ENCODE measurements at regions not wholly inside any gene's neighbourhood (a gene's known extent, or its start where the extent isn't known, plus 50 kb on each side); places are given as distances from the start of the nearest gene placed in this dataset.
A peak's percentile ranks its signal among the peaks of the same experiment; 100 is the strongest.
"Not testable (repeated sequence)": the region's sequence is repeated elsewhere in the genome, so short reads cannot be mapped to it uniquely, and the experiment has no call there.

GRCh38 chr17:15831182-15831581 lies 99.1 kb downstream of the TBC1D26 start:
- not testable (repeated sequence) for H3K18ac ChIP-seq (ENCODE audit: low read depth in 1 of 2, low read length in 2 of 2); H2AFZ ChIP-seq (ENCODE audit: low read depth, low read length); H3K79me1 ChIP-seq (replicated peaks; ENCODE audit: low read length, poor library complexity, severe bottlenecking); H4K91ac ChIP-seq (ENCODE audit: low read length); H3K9me3 ChIP-seq (ENCODE audit: control insufficient read depth, low read length); H3K9ac ChIP-seq (ENCODE audit: low read length); H3K4me1 ChIP-seq (ENCODE audit: control insufficient read depth, insufficient read depth, low read depth, low read length); H3K4me3 ChIP-seq (ENCODE audit: insufficient read depth in 1 of 2, low read depth in 1 of 2, low read length in 2 of 2); H3K36me3 ChIP-seq (ENCODE audit: control insufficient read depth in 1 of 2, insufficient read depth in 2 of 2, low read depth in 1 of 2, low read length in 2 of 2); H2BK15ac ChIP-seq (ENCODE audit: low read depth, poor library complexity, severe bottlenecking); H2AK5ac ChIP-seq (ENCODE audit: low read length, severe bottlenecking); H3K27ac ChIP-seq (ENCODE audit: low read length, poor library complexity, severe bottlenecking); H2BK12ac ChIP-seq (ENCODE audit: low read length in 2 of 2); H3K4me2 ChIP-seq (ENCODE audit: low read length, poor library complexity, severe bottlenecking); H2BK5ac ChIP-seq (ENCODE audit: low read depth, low read length, poor library complexity, severe bottlenecking); H2BK120ac ChIP-seq (ENCODE audit: low read depth, low read length); H4K8ac ChIP-seq (ENCODE audit: low read length); H3K4ac ChIP-seq (ENCODE audit: low read depth in 1 of 2, low read length in 2 of 2); H3K27me3 ChIP-seq (ENCODE audit: control insufficient read depth in 1 of 2, insufficient read depth in 1 of 2, low read length in 2 of 2); H3K23ac ChIP-seq (ENCODE audit: low read length in 2 of 2); H3K14ac ChIP-seq (ENCODE audit: low read length in 2 of 2)
- DNase-seq: peak; percentile 70
- WGBS: 59% methylated on average over 6 of the region's 6 CpGs

GRCh38 chr17:15832921-15833480 lies 100.9 kb downstream of the TBC1D26 start:
- not testable (repeated sequence) for H3K4me3 ChIP-seq (ENCODE audit: insufficient read depth in 1 of 2, low read depth in 1 of 2, low read length in 2 of 2); H3K14ac ChIP-seq (ENCODE audit: low read length in 2 of 2); H4K91ac ChIP-seq (ENCODE audit: low read length); H3K36me3 ChIP-seq (ENCODE audit: control insufficient read depth in 1 of 2, insufficient read depth in 2 of 2, low read depth in 1 of 2, low read length in 2 of 2); H3K18ac ChIP-seq (ENCODE audit: low read depth in 1 of 2, low read length in 2 of 2); H3K23ac ChIP-seq (ENCODE audit: low read length in 2 of 2); H2AK5ac ChIP-seq (ENCODE audit: low read length, severe bottlenecking); H3K27ac ChIP-seq (ENCODE audit: low read length, poor library complexity, severe bottlenecking); H2AFZ ChIP-seq (ENCODE audit: low read depth, low read length); H3K27me3 ChIP-seq (ENCODE audit: control insufficient read depth in 1 of 2, insufficient read depth in 1 of 2, low read length in 2 of 2); H3K9me3 ChIP-seq (ENCODE audit: control insufficient read depth, low read length); H2BK120ac ChIP-seq (ENCODE audit: low read depth, low read length); H2BK12ac ChIP-seq (ENCODE audit: low read length in 2 of 2); H3K79me1 ChIP-seq (replicated peaks; ENCODE audit: low read length, poor library complexity, severe bottlenecking); H2BK5ac ChIP-seq (ENCODE audit: low read depth, low read length, poor library complexity, severe bottlenecking); H2BK15ac ChIP-seq (ENCODE audit: low read depth, poor library complexity, severe bottlenecking); H3K4me2 ChIP-seq (ENCODE audit: low read length, poor library complexity, severe bottlenecking); H4K8ac ChIP-seq (ENCODE audit: low read length); H3K4me1 ChIP-seq (ENCODE audit: control insufficient read depth, insufficient read depth, low read depth, low read length); H3K4ac ChIP-seq (ENCODE audit: low read depth in 1 of 2, low read length in 2 of 2); H3K9ac ChIP-seq (ENCODE audit: low read length)
- peak; percentile 42 for DNase-seq
- WGBS: 82% methylated on average over 10 of the region's 11 CpGs

GRCh38 chr17:15833890-15834289 lies 101.8 kb downstream of the TBC1D26 start:
- DNase-seq; H3K4me3 ChIP-seq (ENCODE audit: insufficient read depth in 1 of 2, low read depth in 1 of 2, low read length in 2 of 2); H3K9me3 ChIP-seq (ENCODE audit: control insufficient read depth, low read length); H3K14ac ChIP-seq (ENCODE audit: low read length in 2 of 2); H2BK15ac ChIP-seq (ENCODE audit: low read depth, poor library complexity, severe bottlenecking); H2BK12ac ChIP-seq (ENCODE audit: low read length in 2 of 2); H3K4ac ChIP-seq (ENCODE audit: low read depth in 1 of 2, low read length in 2 of 2); H4K8ac ChIP-seq (ENCODE audit: low read length); H3K4me1 ChIP-seq (ENCODE audit: control insufficient read depth, insufficient read depth, low read depth, low read length); H3K36me3 ChIP-seq (ENCODE audit: control insufficient read depth in 1 of 2, insufficient read depth in 2 of 2, low read depth in 1 of 2, low read length in 2 of 2); H2BK5ac ChIP-seq (ENCODE audit: low read depth, low read length, poor library complexity, severe bottlenecking); H3K9ac ChIP-seq (ENCODE audit: low read length); H2AK5ac ChIP-seq (ENCODE audit: low read length, severe bottlenecking); H3K4me2 ChIP-seq (ENCODE audit: low read length, poor library complexity, severe bottlenecking); H4K91ac ChIP-seq (ENCODE audit: low read length); H2AFZ ChIP-seq (ENCODE audit: low read depth, low read length); H2BK120ac ChIP-seq (ENCODE audit: low read depth, low read length); H3K18ac ChIP-seq (ENCODE audit: low read depth in 1 of 2, low read length in 2 of 2); H3K27me3 ChIP-seq (ENCODE audit: control insufficient read depth in 1 of 2, insufficient read depth in 1 of 2, low read length in 2 of 2); H3K27ac ChIP-seq (ENCODE audit: low read length, poor library complexity, severe bottlenecking); H3K79me1 ChIP-seq (replicated peaks; ENCODE audit: low read length, poor library complexity, severe bottlenecking); H3K23ac ChIP-seq (ENCODE audit: low read length in 2 of 2): not testable (repeated sequence)
- WGBS: 85% methylated on average over 3 of the region's 5 CpGs

- no CpG with 5 or more reads among the region's 4 CpGs for WGBS
- H3K4me1 ChIP-seq (ENCODE audit: control insufficient read depth, insufficient read depth, low read depth, low read length); H2BK120ac ChIP-seq (ENCODE audit: low read depth, low read length); H3K14ac ChIP-seq (ENCODE audit: low read length in 2 of 2); H2BK12ac ChIP-seq (ENCODE audit: low read length in 2 of 2); H3K36me3 ChIP-seq (ENCODE audit: control insufficient read depth in 1 of 2, insufficient read depth in 2 of 2, low read depth in 1 of 2, low read length in 2 of 2); H4K8ac ChIP-seq (ENCODE audit: low read length); H3K27me3 ChIP-seq (ENCODE audit: control insufficient read depth in 1 of 2, insufficient read depth in 1 of 2, low read length in 2 of 2); H3K23ac ChIP-seq (ENCODE audit: low read length in 2 of 2); DNase-seq; H3K4me3 ChIP-seq (ENCODE audit: insufficient read depth in 1 of 2, low read depth in 1 of 2, low read length in 2 of 2); H2AK5ac ChIP-seq (ENCODE audit: low read length, severe bottlenecking); H2AFZ ChIP-seq (ENCODE audit: low read depth, low read length); H2BK5ac ChIP-seq (ENCODE audit: low read depth, low read length, poor library complexity, severe bottlenecking); H3K27ac ChIP-seq (ENCODE audit: low read length, poor library complexity, severe bottlenecking); H3K79me1 ChIP-seq (replicated peaks; ENCODE audit: low read length, poor library complexity, severe bottlenecking); H4K91ac ChIP-seq (ENCODE audit: low read length); H3K9ac ChIP-seq (ENCODE audit: low read length); H3K9me3 ChIP-seq (ENCODE audit: control insufficient read depth, low read length); H3K18ac ChIP-seq (ENCODE audit: low read depth in 1 of 2, low read length in 2 of 2); H3K4me2 ChIP-seq (ENCODE audit: low read length, poor library complexity, severe bottlenecking); H3K4ac ChIP-seq (ENCODE audit: low read depth in 1 of 2, low read length in 2 of 2); H2BK15ac ChIP-seq (ENCODE audit: low read depth, poor library complexity, severe bottlenecking): not testable (repeated sequence)
Observed at GRCh38 chr17:15835481-15835880, 103.4 kb downstream of the TBC1D26 start.

All from mesenchymal stem cell (in vitro differentiated cells and primary cell).